ENCODE measurements at regions not wholly inside any gene's neighbourhood (a gene's known extent, or its start where the extent isn't known, plus 50 kb on each side); places are given as distances from the start of the nearest gene placed in this dataset.
"Not testable (repeated sequence)": the region's sequence is repeated elsewhere in the genome, so short reads cannot be mapped to it uniquely, and the experiment has no call there.

DNA sequence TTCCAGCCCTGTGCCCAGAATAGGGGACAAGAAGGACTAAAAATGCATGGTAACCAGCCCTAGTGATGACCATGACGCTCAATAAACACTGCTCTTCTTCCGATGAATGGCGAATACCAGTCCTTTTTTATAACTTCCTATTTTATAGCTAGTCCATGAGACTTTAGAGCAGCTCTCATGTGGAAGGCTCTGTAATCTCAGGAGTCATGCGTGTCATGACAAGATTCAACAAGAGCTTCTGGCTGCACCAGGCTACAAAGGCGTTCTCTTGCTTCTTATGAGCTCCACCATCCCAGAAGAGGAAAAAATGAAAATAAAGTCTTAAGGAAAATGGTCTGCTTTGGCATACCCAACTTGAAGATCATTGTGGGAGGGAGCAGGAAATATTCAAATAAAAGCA is 141.0 kb downstream of the TMCO5A start:
- DNase-seq: no peak

DNA sequence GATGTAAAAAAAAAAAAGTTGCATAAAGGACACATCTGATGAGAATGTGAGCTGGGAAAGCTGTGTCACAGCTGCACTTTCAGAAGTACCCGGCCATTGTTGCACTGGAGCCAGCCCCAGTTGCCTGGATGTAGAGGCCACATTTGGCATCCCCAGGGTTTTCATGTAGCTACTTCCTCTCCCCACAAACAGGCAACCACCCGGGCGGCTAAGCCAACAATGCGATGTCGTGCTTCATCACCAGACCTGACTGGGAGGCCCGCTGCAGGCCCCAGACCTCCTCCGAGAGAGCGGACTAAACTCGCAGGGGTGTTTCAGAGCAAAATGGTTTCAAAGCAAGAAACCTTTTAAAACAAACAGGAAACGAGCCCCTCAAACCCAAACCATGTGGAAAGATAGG is 142.3 kb downstream of the TMCO5A start:
- DNase-seq: no peak

DNA sequence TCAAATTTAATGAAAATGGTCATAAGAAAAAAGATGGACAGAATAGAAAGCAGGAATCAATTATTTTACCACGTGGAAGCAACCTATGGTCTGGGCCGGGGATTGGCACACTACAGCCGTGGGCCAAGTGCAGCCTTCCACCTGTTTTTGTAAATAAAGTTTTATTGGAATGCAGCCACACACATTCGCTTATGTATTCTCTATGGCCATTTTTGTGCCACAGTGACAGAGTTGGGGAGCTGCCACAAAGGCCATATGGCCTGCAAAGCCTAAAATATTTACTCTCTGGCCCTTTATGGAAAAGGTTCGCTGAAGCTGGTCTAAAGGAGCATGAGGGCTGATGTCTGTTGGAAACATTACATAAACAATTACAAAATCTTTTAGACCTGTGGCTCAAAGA is 144.8 kb downstream of the TMCO5A start:
- DNase-seq: no peak

DNA sequence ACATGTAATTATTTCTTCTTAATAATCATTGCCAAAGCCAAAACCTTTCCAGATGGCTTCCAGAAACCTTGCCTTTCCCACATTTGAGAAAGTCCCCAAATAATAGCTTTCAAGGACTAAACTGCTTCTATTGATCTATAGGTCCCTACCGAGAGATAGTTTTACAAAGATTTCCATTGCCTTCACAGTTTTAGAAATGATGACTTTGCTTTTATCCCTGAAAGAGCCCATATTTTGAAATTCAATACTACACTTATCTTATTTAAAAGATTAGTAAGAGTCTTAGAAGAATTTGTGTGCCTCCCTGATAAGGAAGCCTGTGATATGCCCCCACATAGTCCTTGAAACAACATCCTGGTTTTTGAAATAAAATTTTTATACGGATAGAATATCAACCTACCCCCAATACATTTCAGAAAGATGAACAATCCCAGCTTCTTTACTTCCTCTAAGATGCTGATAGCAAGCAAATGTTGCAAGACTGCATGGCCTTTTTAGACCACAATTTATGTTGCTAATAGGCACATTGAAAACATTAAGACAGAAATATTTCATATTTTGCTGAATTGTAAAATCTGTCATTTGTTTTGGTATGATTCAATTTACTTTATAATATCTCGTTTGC is 146.3 kb downstream of the TMCO5A start:
- no peak for DNase-seq

DNA sequence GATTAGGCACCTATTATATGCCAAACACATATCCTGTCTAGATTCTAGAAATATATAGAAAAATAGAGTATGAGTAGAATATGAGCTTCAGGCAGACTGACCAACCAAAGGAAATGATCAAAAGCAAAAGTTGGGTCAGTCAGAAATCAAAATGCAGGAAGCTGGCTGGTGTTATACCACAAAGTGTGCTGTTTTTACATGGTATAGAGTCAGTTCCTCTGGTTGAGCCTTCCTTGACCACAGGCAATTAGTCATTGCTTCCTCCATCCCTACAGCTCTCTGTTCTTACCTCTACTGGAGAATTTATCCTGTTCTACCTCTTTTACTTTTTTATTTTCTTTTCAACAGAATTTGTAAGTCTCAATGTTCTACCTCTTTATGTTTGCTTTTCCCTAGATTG is 149.8 kb downstream of the TMCO5A start:
- no peak for DNase-seq

DNA sequence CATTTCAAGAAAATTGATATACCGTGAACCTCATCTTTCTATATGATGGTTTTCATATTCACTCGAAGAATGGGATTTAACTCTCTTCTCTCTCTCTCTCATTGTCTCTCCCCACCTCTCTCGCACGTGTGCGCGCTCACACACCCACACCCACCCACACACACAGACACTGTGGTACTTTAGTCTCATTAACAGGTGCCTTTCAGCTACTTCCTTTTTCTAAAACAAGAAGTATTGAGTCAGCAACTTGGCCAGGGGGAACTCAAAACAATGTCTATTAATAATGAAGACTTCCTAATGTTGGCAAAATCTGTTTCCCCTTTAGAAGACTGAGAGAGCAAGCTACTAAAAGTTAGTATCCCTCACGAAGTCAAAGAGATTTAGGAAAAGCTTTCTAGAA is 150.7 kb downstream of the TMCO5A start:
- DNase-seq: no peak

DNA sequence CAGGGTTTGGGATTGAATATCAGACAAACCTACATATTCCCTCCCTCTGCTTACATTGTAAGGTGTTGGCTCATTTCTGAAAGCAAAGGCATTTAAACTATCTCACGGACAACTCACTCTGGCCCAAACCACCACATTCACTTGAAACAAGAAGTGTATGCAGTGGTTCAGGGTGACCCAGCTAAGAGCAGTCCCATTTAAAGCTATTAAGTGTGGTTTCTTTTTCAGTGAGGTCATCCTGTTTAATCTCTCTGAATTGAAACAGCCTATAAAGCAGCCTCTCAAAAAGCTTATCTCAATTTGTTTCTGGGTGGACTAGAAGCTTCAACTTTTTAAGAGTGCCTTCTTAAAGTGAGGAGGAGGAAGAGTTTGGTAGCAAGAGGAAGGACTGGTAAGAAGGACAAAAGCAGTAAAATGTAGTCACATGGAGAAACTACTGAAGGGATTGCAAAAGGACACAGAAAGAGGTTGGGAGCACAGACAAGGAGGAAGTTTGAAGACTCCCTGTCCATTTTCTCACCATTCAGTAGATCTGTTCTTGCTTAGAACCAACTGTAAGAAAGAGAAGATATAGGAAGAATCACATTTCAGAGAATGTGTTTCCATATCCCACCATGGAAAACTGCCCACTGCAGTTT is 151.6 kb downstream of the TMCO5A start:
- no peak for DNase-seq

DNA sequence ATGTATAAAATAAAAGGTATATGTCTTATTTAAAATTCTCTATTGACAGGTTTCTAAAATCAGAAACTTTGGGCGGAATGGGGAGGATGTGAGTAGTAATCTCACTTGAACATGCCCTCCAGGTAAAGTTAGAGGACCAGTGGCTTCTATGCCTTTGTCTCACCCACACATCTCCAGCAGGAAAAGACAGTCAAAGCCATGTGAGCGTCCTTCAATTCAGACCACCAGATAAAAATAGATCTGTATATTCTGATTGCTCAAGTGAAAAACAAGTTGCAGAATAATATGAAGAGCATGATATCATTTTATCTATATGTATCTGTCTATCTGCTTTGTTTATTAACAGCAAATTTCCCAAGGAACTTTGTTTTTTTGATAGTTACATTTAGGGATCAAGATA is 152.2 kb downstream of the TMCO5A start:
- no peak for DNase-seq

DNA sequence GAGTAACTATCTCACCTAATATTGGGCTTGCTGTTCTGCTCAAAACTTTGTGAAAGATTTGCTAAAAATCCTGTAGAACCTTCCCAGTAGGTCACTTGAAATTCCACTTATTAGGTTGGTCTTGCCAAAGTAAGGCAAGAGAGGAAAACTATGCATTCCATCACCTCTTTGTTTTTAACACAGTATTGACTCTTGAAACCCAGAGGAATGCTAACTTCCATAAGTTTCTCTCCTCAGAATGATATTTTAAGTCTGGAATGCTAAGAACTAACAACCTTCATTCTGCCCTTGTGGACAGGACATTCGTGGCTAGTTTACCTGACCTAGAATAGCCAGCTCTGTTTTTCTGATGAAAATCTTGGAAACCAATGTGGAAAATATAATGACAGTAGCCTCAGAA is 154.5 kb downstream of the TMCO5A start:
- DNase-seq: no peak

DNA sequence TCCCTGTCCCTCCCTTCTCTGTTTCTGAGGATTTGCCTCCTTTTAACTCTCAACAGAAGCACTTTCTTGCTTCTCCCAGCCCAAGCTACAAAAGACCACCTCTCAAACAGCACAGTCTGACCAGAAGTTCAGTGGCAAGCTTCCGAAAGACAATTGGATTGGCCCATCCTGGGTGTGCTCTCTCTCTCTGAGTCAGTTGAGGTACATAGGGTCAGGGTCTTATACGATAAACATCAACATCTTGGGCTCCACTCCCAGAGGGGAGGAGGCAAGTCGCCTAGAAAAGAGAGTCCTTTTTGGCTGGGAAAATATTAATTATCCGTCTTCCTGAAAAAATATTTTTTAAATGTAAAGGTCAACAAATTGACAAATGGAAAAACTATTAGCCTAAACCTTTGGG is 155.8 kb downstream of the TMCO5A start:
- no peak for DNase-seq

DNA sequence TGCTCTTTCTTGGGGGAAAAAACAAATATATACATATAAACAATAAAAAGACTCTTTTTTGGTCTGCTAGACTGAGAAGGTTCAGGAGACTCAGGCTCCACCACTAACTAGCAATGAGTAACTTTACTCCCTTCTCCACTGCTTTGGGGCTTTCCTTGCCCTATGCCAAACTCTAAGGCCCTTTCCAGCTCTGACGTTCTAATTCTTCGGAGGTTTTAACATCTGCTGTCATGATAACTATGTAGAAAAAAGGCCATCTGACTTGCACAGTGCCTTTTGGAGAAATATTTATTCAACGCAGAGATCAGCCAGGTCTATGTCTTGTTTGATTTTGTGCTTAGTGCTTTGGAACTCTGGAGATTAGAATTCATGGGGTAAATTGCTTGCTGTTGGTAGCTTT is 156.2 kb downstream of the TMCO5A start:
- no peak for DNase-seq

DNA sequence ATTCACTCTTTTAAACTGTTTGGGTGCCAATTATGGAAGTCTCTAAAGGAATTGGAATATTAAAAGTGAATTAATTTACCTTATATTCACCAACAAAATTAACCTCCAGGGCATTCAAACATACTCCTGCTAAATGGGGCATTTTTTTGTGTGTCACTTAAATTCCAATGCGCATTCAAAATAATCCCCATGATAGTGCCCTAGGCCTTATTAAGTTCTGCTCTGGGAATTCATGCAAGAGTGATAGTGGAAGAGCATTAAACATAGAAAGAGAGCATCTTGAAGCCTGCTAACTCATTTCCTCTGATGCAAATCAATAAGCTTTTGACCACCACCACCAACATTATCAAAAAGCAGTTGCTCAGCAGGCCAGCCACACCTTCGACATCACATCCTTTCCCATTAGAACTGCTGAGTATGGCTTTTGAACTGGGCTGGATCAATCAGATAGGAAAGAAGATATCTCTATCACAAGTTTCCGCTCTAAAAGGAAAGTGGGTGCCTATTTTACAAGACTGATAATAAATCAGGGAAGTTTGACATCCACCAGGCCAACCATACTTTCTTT is 156.7 kb downstream of the TMCO5A start:
- no peak for DNase-seq

DNA sequence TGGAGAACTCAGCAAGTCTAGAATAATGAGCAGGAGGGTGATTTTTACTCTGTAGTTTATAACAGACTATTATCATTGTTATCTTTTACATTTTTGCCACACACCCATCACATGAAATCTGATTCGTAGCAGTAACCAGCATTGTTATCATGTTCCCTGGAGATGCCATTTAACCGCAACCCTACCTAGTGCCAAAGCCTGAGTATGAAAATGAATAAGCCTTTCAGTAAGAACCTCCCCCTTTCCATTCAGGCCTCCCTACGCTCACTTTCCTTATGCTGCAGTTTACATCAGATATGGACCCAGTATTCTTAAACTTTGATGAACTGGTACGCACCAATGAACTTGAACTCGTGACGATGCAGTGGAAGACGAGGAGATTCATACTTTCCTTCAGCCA is 158.7 kb upstream of the SPRED1 start:
- DNase-seq: no peak

DNA sequence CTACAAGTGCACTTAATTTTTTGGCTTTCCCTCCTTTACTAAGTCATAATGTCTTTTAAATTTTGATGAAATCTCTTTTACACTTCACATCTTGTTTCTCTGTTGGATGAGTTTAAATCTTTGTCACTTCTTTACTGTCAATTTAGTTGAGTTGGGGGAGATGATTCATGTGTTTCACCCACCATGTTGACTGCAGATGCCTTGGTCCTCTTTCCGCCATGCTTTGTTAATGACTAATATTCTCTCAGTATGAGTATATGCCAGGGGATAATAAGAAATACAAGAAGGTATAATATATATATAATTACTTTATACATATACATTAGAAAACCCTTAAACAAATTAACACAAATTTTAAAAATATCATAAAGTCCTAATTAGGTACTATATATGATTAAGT is 149.7 kb upstream of the SPRED1 start:
- no peak for DNase-seq

DNA sequence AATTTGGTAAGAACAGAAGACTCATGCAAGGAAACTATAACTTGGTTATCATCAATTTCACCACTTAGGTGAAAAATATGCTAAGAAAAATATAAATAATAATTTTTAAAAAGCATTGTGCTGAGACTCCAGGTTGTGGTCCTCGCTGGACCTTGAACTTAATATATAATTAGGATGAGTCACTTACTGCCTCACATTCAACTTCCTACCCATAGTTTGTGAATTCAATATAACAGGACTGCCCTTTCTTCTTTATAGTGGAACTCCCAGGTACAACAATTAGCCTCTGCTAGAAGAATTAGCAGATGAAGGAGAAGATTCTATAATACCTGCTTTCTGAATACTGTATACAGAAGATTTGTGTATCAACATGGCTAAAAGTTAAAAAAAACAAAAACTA is 149.1 kb upstream of the SPRED1 start:
- DNase-seq: no peak

DNA sequence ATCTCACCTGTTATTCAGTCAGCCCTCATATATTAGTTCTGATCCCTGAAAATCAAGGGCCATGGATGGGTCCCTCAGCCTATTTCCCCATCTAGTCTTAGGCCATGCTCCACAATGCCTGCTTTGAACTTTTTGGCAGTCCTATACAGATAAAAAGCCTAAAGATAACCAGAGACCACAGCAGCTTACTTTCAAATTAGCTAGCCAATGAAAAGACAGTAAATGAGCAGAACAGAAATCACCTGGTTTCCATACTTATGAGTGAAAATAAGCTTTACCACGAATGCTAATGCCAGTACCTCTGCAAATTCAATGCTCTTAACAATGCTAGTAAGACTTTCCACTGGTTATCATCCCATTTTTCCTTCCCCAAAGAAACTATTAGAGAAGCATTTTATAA is 141.6 kb upstream of the SPRED1 start:
- DNase-seq: no peak

DNA sequence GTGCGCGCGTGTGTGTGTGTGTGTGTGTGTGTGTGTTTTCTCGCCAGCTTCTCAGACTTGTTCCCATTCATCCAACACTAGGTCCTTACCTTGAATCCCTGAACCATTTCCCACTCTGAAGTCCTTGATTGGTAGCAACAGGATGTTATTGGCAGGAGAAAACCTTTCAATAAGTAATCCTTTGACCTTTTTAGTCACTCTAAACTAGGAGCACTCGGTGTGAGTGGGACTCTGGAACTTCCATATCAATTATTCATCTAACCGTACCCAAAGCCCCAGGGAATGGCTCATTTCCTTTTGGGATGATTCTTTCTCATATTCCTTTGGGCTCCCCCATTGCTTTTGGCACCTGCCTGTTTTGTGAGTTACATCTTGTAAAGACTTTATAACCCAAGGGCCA is 140.2 kb upstream of the SPRED1 start:
- DNase-seq: no peak

DNA sequence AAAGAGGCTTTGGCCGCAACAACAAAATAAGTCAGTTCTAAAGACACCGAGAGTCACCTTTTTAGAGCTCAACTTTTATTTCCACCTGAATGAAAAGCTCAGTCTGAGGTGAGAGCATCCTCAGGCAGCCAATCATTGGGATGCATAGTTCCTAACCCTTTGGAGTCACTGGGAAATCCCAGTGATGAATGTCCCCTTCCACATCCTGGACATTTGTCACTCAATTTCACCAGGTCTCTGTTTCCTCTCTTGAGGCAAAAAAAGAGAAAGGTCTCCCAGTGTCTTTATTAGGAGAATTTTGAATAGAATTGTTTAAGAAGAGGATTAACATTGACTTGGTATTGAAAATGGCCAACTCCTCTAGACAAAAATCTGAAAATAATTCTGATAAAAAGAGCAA is 137.5 kb upstream of the SPRED1 start:
- no peak for DNase-seq

DNA sequence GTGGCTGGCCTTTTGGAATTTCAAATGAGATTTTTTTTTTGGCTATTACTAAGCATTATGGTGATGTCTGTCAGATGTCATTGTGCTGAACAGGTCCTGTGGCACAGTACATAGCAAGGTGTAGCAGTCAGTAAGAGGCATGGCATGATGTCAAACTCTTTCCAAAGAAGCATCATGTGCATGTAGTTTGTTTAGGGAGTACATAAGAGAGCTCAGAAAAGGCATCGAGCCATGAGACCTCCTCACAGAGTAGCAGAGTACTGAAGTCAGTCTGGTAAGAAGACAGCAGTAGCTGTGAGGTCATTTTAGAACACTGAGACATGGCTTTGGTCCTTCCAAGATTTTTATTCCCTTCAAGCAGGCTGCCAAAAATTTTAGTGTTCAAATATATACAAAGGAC is 134.9 kb upstream of the SPRED1 start:
- no peak for DNase-seq

DNA sequence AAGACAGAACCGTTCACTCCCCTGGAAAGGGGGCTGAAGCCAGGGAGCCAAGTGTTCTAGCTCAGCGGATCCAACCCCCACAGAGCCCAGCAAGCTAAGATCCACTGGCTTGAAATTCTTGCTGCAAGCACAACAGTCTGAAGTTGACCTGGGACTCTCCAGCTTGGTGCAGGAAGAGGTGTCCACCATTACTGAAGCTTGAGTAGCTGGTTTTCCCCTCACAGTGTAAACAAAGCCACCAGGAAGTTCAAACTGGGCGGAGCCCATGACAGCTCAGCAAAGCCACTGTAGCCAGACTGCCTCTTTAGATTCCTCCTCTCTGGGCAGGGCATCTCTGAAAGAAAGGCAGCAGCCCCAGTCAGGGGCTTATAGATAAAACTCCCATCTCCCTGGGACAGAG is 132.8 kb upstream of the SPRED1 start:
- DNase-seq: not testable (repeated sequence)

DNA sequence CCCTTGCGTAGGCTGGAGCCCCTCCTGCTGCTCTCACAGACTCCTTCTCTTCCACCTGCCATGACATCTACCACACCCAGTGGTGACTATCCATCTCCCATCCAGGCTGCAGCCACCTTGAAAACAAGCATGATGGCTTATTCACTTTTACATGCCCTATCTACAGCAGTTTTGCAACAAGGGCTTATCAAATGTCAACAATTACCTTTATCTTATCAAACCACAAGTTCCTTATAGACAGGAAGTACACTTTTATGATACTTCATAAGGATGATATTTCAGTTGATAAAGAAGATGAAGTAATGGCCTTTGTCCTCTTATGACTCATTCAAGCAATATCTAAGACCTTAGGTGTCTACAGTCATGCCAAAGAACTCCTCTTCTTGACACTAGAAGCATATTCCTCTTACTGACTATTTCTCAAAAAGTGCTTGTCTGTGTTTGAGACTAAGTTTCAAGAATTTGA is 125.3 kb upstream of the SPRED1 start:
- no peak for DNase-seq

DNA sequence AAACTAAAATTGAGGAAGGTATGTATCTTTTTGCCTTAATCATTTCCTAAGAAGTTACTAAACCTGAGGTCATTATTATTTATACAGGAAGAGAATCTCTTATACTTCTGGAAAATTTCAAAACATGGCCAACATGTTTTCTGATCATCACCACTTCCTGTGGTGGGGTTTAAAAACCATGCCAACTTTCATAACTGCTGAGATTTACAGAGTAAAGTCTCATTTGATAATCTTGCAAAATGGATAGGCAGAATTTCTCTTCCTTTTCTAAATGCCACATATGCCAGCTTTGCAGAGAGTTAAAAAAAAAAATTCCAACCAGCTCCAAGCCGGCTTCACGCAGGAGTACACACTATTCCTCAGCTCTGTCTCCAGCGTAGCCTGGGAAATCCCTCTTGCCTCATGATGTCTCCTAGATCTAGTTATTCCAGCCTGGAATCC is 124.3 kb upstream of the SPRED1 start:
- DNase-seq: no peak

DNA sequence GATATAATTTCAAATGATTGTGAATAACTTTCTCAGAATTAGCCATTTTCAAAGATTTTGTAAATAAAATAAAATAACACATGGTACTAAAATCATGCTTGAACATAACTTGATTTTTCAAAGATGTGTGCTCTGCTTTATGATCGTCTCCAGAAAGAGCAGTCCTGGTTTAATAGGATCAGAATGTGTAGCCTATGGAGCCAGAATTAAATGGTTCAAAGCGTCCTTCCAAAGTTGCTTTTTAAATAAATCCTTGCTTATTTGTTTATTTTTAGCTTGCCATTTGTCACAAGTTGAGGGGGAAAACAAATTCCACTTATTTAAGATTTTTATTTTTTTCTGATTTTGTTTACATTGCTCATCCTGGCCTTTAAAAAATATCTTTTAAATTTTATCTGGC is 123.7 kb upstream of the SPRED1 start:
- no peak for DNase-seq

DNA sequence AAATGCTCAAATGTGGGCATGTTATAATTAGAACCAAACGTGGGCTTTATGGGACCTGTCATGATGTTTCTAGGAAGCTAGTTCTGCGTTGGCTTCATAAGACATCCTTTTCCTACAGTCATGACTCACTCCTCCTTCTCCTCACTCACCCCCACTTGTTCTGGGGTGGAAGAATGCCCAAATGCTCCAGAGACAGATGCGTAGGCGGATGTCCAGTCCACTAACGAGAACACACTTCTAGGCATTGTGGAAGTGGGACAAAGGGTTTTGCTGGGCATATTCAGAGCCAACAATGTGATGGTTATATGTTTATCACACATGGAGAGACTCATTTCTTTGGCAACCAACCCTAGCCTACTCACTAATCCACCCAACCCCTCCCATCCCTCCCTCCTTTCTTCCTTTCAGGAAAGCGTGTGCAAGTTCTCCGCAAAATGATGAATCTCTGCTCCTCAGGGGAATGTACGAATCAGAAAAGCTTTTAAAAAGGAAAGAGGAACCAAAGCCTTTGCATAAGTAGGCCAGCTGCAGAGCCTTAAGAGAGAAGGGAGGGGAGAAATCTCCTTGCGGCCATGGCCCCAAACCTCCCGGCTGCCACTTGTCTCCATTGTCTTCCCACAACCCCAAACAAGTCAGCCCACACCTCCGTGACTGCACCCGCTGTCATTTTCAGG is 123.0 kb upstream of the SPRED1 start:
- DNase-seq: no peak
